ENCODE measurements at regions not wholly inside any gene's neighbourhood (a gene's known extent, or its start where the extent isn't known, plus 50 kb on each side); places are given as distances from the start of the nearest gene placed in this dataset.
A peak's percentile ranks its signal among the peaks of the same experiment; 100 is the strongest.

DNA sequence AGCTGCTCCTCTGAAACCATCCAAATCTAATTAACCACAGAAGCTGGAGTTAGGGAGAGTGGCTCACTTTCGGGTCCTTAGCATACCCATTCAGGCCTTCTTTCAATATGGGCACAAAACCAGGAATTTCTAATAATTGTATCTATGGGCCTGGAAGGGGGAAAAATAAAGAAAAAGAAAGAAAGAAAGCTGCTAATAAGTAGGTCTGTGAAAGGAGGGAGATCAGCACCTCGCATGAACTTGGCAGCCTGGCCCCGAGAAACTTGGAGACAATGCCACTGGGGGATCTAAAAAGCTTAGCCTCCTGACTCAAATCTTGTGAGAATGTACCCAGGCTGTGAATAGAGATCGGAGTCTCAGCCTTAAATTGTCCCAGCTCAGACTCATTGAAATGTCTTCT lies 252.1 kb upstream of the SLC14A2 start:
- Histone ChIP-seq H3K4me3 (no peak overlapping the region), H3K4me1 (no peaks in the 10 kb centered on the region), H3K36me3 (ENCODE audit: low read depth, missing control alignments) (no peaks in the 10 kb centered on the region), H3K27me3 (no peaks in the 10 kb centered on the region), H3K27ac (no peak overlapping the region), H3K9me3 (no peaks in the 10 kb centered on the region)
- no peak for TF ChIP-seq POLR2A (IDR thresholded peaks at IDR 0.05)
- TF ChIP-seq, protein P1, sequence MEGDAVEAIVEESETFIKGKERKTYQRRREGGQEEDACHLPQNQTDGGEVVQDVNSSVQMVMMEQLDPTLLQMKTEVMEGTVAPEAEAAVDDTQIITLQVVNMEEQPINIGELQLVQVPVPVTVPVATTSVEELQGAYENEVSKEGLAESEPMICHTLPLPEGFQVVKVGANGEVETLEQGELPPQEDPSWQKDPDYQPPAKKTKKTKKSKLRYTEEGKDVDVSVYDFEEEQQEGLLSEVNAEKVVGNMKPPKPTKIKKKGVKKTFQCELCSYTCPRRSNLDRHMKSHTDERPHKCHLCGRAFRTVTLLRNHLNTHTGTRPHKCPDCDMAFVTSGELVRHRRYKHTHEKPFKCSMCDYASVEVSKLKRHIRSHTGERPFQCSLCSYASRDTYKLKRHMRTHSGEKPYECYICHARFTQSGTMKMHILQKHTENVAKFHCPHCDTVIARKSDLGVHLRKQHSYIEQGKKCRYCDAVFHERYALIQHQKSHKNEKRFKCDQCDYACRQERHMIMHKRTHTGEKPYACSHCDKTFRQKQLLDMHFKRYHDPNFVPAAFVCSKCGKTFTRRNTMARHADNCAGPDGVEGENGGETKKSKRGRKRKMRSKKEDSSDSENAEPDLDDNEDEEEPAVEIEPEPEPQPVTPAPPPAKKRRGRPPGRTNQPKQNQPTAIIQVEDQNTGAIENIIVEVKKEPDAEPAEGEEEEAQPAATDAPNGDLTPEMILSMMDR (IDR thresholded peaks at IDR 0.05), result no peak
- 77 to 84% methylated on average over 4 of the region's 4 CpGs for WGBS, 2 donors
- no peak for DNase-seq
- intact Hi-C loops (cut with DNase I; ENCODE audit: low total_unique reads), result no loop called here

- H3K9me3 ChIP-seq, result no peaks in the 10 kb centered on the region
- H3K27ac ChIP-seq, result no peak overlapping the region
- no peaks in the 10 kb centered on the region for H3K27me3 ChIP-seq
- no peak for DNase-seq
- 56 to 79% methylated on average over 3 of the region's 3 CpGs for WGBS, 2 donors
- TF ChIP-seq, protein P1 (IDR thresholded peaks at IDR 0.05), result no peak
- TF ChIP-seq POLR2A (IDR thresholded peaks at IDR 0.05), result no peak
- intact Hi-C loops (cut with DNase I; ENCODE audit: low total_unique reads), result no loop called here
- peaks cover 9% of the 10 kb centered on the region for H3K4me1 ChIP-seq
- H3K4me3 ChIP-seq, result no peak overlapping the region
- no peaks in the 10 kb centered on the region for H3K36me3 ChIP-seq (ENCODE audit: low read depth, missing control alignments)
These were observed 249.4 kb upstream of the SLC14A2 start for GRCh38 chr18:45365835-45366234.

- H3K27me3 ChIP-seq, result no peaks in the 10 kb centered on the region
- H3K27ac ChIP-seq, result peak overlapping the region in 1 of 2 donors; percentile 22
- no peaks in the 10 kb centered on the region for H3K36me3 ChIP-seq (ENCODE audit: low read depth, missing control alignments)
- peak; percentile 51 for DNase-seq
- H3K4me3 ChIP-seq, result peak overlapping the region in 1 of 2 donors; percentile 13
- no peak for TF ChIP-seq POLR2A (IDR thresholded peaks at IDR 0.05)
- TF ChIP-seq, protein P1 (IDR thresholded peaks at IDR 0.05), result no peak
- intact Hi-C loops (cut with DNase I; ENCODE audit: low total_unique reads), result no loop called here
- no peaks in the 10 kb centered on the region for H3K9me3 ChIP-seq
- 26 to 39% methylated on average over 14 of the region's 14 CpGs for WGBS, 2 donors
- H3K4me1 ChIP-seq, result peaks cover 9% of the 10 kb centered on the region
These were observed 244.8 kb upstream of the SLC14A2 start for GRCh38 chr18:45370255-45371010.

DNA sequence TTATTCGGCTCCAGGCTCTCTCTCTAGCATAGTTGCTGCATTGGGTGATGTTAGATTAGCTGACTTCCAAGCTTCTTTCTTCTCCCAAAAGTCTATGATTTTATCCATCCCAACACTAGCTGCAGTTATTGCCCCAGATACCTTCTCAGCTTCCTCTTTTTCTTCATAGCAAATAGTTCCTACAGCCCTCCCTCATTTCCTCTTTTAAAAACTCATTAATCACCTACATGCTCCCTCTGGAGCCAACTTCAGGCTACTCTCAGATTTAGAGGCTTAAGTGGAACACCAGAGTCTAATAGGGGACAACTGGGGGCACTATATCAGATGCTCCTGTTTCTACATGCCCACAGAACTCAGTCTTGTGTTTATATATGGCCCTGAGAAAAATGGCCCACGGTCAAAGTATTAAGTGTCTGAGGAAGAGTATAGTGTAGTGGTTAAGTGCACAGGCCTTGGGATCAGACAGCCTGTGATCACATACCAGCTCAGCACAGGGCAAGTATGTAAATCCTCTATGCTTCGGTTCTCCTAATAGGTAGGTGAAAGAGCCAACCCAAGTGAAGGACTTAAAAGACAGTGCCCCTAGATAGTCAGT lies 241.9 kb upstream of the SLC14A2 start:
- no peak overlapping the region for H3K4me3 ChIP-seq
- no peak overlapping the region for H3K27ac ChIP-seq
- H3K9me3 ChIP-seq, result no peaks in the 10 kb centered on the region
- intact Hi-C loops (cut with DNase I; ENCODE audit: low total_unique reads), result no loop called here
- H3K27me3 ChIP-seq, result no peaks in the 10 kb centered on the region
- 80 to 90% methylated on average over 3 of the region's 3 CpGs for WGBS, 2 donors
- no peak for DNase-seq
- TF ChIP-seq, protein P1 (IDR thresholded peaks at IDR 0.05), result no peak
- no peak for TF ChIP-seq POLR2A (IDR thresholded peaks at IDR 0.05)
- no peaks in the 10 kb centered on the region for H3K36me3 ChIP-seq (ENCODE audit: low read depth, missing control alignments)
- H3K4me1 ChIP-seq, result peaks cover 9% of the 10 kb centered on the region

GRCh38 chr18:45374236-45374635 lies 241.0 kb upstream of the SLC14A2 start:
- Histone ChIP-seq H3K4me3 (no peak overlapping the region), H3K4me1 (peaks cover 9% of the 10 kb centered on the region), H3K36me3 (ENCODE audit: low read depth, missing control alignments) (no peaks in the 10 kb centered on the region), H3K27ac (no peak overlapping the region), H3K9me3 (no peaks in the 10 kb centered on the region), H3K27me3 (no peaks in the 10 kb centered on the region)
- DNase-seq, result no peak
- TF ChIP-seq, protein P1 (IDR thresholded peaks at IDR 0.05), result no peak
- no peak for TF ChIP-seq POLR2A (IDR thresholded peaks at IDR 0.05)
- intact Hi-C loops (cut with DNase I; ENCODE audit: low total_unique reads), result no loop called here
